HUES6 (cell line): ENCODE measurements at regions not wholly inside any gene's neighbourhood (a gene's known extent, or its start where the extent isn't known, plus 50 kb on each side); places are given as distances from the start of the nearest gene placed in this dataset.

Experiments used
- H3K27ac ChIP-seq: 2 replicates; pipeline ENCODE4 v1.7.0; 2013; ENCODE audit warnings: low read depth, mild to moderate bottlenecking, low read length, inconsistent platforms
- H3K27me3 ChIP-seq: 2 replicates; pipeline ENCODE4 v1.6.1; 2013; ENCODE audit warnings: low read length; ENCODE audit not compliant: control insufficient read depth, insufficient read depth
- H3K36me3 ChIP-seq: 2 replicates; pipeline ENCODE4 v1.6.1; 2013; ENCODE audit warnings: low read length; ENCODE audit not compliant: control insufficient read depth, insufficient read depth
- H3K4me1 ChIP-seq: 2 replicates; pipeline ENCODE4 v1.6.1; 2013; ENCODE audit warnings: low read length; ENCODE audit not compliant: control insufficient read depth, insufficient read depth
- H3K4me3 ChIP-seq: 2 replicates; pipeline ENCODE4 v1.5.1; 2013; ENCODE audit warnings: low read depth, low read length
- H3K9ac ChIP-seq: one replicate; pipeline ENCODE4 v1.6.1; 2013; ENCODE audit warnings: mild to moderate bottlenecking, low read length
- H3K9me3 ChIP-seq: 2 replicates; pipeline ENCODE4 v1.6.1; 2013; ENCODE audit warnings: low read depth, low read length; ENCODE audit not compliant: control insufficient read depth, insufficient read depth

GRCh38 chr17:79530361-79531105 lies 80.3 kb downstream of the RBFOX3 start:
- Histone ChIP-seq H3K27ac (no peak overlapping the region), H3K4me3 (no peak overlapping the region), H3K36me3 (no peaks in the 10 kb centered on the region), H3K4me1 (peaks cover 18% of the 10 kb centered on the region), H3K27me3 (0 out of 2 replicates have a peak, but pooled peaks cover 6% of the 10 kb centered on the region), H3K9ac (no peak overlapping the region), H3K9me3 (no peaks in the 10 kb centered on the region)

GRCh38 chr17:79529661-79530081 lies 81.2 kb downstream of the RBFOX3 start:
- 0 out of 2 replicates have a peak, but pooled peaks cover 6% of the 10 kb centered on the region for H3K27me3 ChIP-seq
- no peak overlapping the region for H3K9ac ChIP-seq
- no peak overlapping the region for H3K4me3 ChIP-seq
- H3K36me3 ChIP-seq = no peaks in the 10 kb centered on the region
- peaks cover 18% of the 10 kb centered on the region for H3K4me1 ChIP-seq
- no peaks in the 10 kb centered on the region for H3K9me3 ChIP-seq
- H3K27ac ChIP-seq = no peak overlapping the region

GRCh38 chr17:79528592-79529125 lies 82.2 kb downstream of the RBFOX3 start:
- H3K4me3 ChIP-seq = no peak overlapping the region

GRCh38 chr17:79527306-79527705 lies 83.5 kb downstream of the RBFOX3 start:
- H3K27me3 ChIP-seq = 0 out of 2 replicates have a peak, but pooled peaks cover 14% of the 10 kb centered on the region
- H3K9me3 ChIP-seq = no peaks in the 10 kb centered on the region
- H3K4me3 ChIP-seq = no peak overlapping the region
- H3K9ac ChIP-seq = no peak overlapping the region
- no peak overlapping the region for H3K27ac ChIP-seq
- H3K4me1 ChIP-seq = peaks cover 14% of the 10 kb centered on the region
- H3K36me3 ChIP-seq = no peaks in the 10 kb centered on the region

More at GRCh38 chr17:79528592-79529125, 82.2 kb downstream of the RBFOX3 start:
- Histone ChIP-seq H3K27me3 (0 out of 2 replicates have a peak, but pooled peaks cover 8% of the 10 kb centered on the region), H3K36me3 (no peaks in the 10 kb centered on the region), H3K27ac (no peak overlapping the region), H3K9ac (no peak overlapping the region), H3K9me3 (no peaks in the 10 kb centered on the region), H3K4me1 (peaks cover 18% of the 10 kb centered on the region)

- H3K27me3 ChIP-seq = 0 out of 2 replicates have a peak, but pooled peaks cover 14% of the 10 kb centered on the region
- H3K9me3 ChIP-seq = no peaks in the 10 kb centered on the region
- no peak overlapping the region for H3K9ac ChIP-seq
- no peak overlapping the region for H3K27ac ChIP-seq
- peaks cover 4% of the 10 kb centered on the region for H3K4me1 ChIP-seq
- no peaks in the 10 kb centered on the region for H3K36me3 ChIP-seq
- no peak overlapping the region for H3K4me3 ChIP-seq
Observed at GRCh38 chr17:79525793-79526677, 84.8 kb downstream of the RBFOX3 start.

- Histone ChIP-seq H3K36me3 (no peaks in the 10 kb centered on the region), H3K27ac (no peak overlapping the region), H3K4me1 (peaks cover 4% of the 10 kb centered on the region), H3K27me3 (0 out of 2 replicates have a peak, but pooled peaks cover 9% of the 10 kb centered on the region), H3K4me3 (no peak overlapping the region), H3K9ac (no peak overlapping the region), H3K9me3 (no peaks in the 10 kb centered on the region)
Observed at GRCh38 chr17:79524213-79525187, 86.4 kb downstream of the RBFOX3 start.

- Histone ChIP-seq H3K27me3 (0 out of 2 replicates have a peak, but pooled peaks cover 8% of the 10 kb centered on the region), H3K27ac (no peak overlapping the region), H3K4me3 (no peak overlapping the region)
Observed at GRCh38 chr17:79522414-79522813, 88.4 kb downstream of the RBFOX3 start.

GRCh38 chr17:79521225-79521624 lies 89.6 kb downstream of the RBFOX3 start:
- no peak overlapping the region for H3K27ac ChIP-seq
- H3K36me3 ChIP-seq = no peaks in the 10 kb centered on the region
- 0 out of 2 replicates have a peak, but pooled peaks cover 8% of the 10 kb centered on the region for H3K27me3 ChIP-seq
- H3K9ac ChIP-seq = no peak overlapping the region
- H3K4me3 ChIP-seq = no peak overlapping the region
- H3K9me3 ChIP-seq = no peaks in the 10 kb centered on the region
- 0 out of 2 replicates have a peak, but pooled peaks cover under 1% of the 10 kb centered on the region for H3K4me1 ChIP-seq

More at GRCh38 chr17:79522414-79522813, 88.4 kb downstream of the RBFOX3 start:
- H3K9me3 ChIP-seq = no peaks in the 10 kb centered on the region
- no peaks in the 10 kb centered on the region for H3K4me1 ChIP-seq
- no peak overlapping the region for H3K9ac ChIP-seq
- H3K36me3 ChIP-seq = no peaks in the 10 kb centered on the region

GRCh38 chr17:79520167-79521165 lies 90.4 kb downstream of the RBFOX3 start:
- Histone ChIP-seq H3K9me3 (no peaks in the 10 kb centered on the region), H3K27ac (no peak overlapping the region), H3K4me1 (0 out of 2 replicates have a peak, but pooled peaks cover 5% of the 10 kb centered on the region), H3K27me3 (0 out of 2 replicates have a peak, but pooled peaks cover 8% of the 10 kb centered on the region), H3K9ac (no peak overlapping the region), H3K36me3 (no peaks in the 10 kb centered on the region), H3K4me3 (no peak overlapping the region)
